IMR-90 (cell line): ENCODE measurements at regions not wholly inside any gene's neighbourhood (a gene's known extent, or its start where the extent isn't known, plus 50 kb on each side); places are given as distances from the start of the nearest gene placed in this dataset.

ENCODE experiments used
- ATAC-seq: fragments of 200-7000 bp; cut with Tn5 transposase; 2 replicates; pipeline ENCODE4 v1.9.1; 2020; ENCODE audit warnings: low read depth, mild to moderate bottlenecking, moderate library complexity
- BruUV-seq: library from RNA; stranded (reverse); fragments of 400-500 nt; replicated peaks from 2 replicates; lab custom pipeline; 2021; lab: Mats Ljungman, UMichigan
- CTCF ChIA-PET: fragments of 300-600 bp; formaldehyde crosslinking; extraction: SDS; loops from one replicate; lab custom pipeline; 2021; ENCODE audit warnings: antibody characterized with exemption; lab: Yijun Ruan, JAX
- POLR2A ChIA-PET: fragments of 300-600 bp; sonication (Branson Sonifier 250); formaldehyde crosslinking; loops from one replicate; lab custom pipeline; 2022; ENCODE audit warnings: antibody characterized with exemption; ENCODE audit not compliant: unreplicated experiment; lab: Charles Lee
- DNase-seq: peaks from one replicate; pipeline ENCODE4 v3.0.0; 2013
- H2AFZ ChIP-seq: replicated peaks from 2 replicates; pipeline ENCODE3; 2013; ENCODE audit warnings: low read length, mild to moderate bottlenecking; ENCODE audit not compliant: poor library complexity
- H2AK5ac ChIP-seq: 2 replicates; pipeline ENCODE4 v1.6.1; 2013; ENCODE audit warnings: low read depth, low read length, inconsistent platforms
- H2AK9ac ChIP-seq: replicated peaks from 2 replicates; pipeline ENCODE3; 2013; ENCODE audit warnings: mild to moderate bottlenecking, low read depth, low read length, moderate library complexity; ENCODE audit not compliant: poor library complexity
- H2BK120ac ChIP-seq: 2 replicates; pipeline ENCODE4 v1.6.1; 2013; ENCODE audit warnings: low read depth, low read length, inconsistent platforms
- H2BK15ac ChIP-seq: 3 replicates; pipeline ENCODE4 v1.6.1; 2013; ENCODE audit warnings: low read depth, low read length, inconsistent platforms
- H2BK20ac ChIP-seq: 2 replicates; pipeline ENCODE4 v1.6.1; 2013; ENCODE audit warnings: low read depth, mild to moderate bottlenecking, inconsistent platforms, low read length, moderate library complexity
- H2BK5ac ChIP-seq: 2 replicates; pipeline ENCODE4 v1.6.1; 2013; ENCODE audit warnings: mild to moderate bottlenecking, low read depth, low read length, inconsistent platforms; ENCODE audit not compliant: poor library complexity, severe bottlenecking
- H3K14ac ChIP-seq: replicated peaks from 2 replicates; pipeline ENCODE4 v1.6.1; 2013; ENCODE audit warnings: low read depth, low read length, inconsistent platforms
- H3K18ac ChIP-seq: 2 replicates; pipeline ENCODE4 v1.6.1; 2013; ENCODE audit warnings: low read depth, low read length, control low read depth
- H3K23ac ChIP-seq: 2 replicates; pipeline ENCODE4 v1.6.1; 2013; ENCODE audit warnings: low read depth, low read length, inconsistent platforms
- H3K27ac ChIP-seq: 2 replicates; pipeline ENCODE4 v1.5.1; 2013; ENCODE audit warnings: mild to moderate bottlenecking, control low read depth, low read length; ENCODE audit not compliant: insufficient read depth
- H3K27me3 ChIP-seq: 2 replicates; pipeline ENCODE4 v1.6.1; 2013; ENCODE audit warnings: low read length; ENCODE audit not compliant: control insufficient read depth, insufficient read depth
- H3K36me3 ChIP-seq: 2 replicates; pipeline ENCODE4 v1.6.1; 2013; ENCODE audit warnings: low read length, mixed read lengths; ENCODE audit not compliant: control insufficient read depth, insufficient read depth
- H3K4ac ChIP-seq: 2 replicates; pipeline ENCODE4 v1.6.1; 2013; ENCODE audit warnings: low read depth, low read length, inconsistent platforms
- H3K4me1 ChIP-seq: 2 replicates; pipeline ENCODE4 v1.6.1; 2013; ENCODE audit warnings: low read length, mixed read lengths; ENCODE audit not compliant: control insufficient read depth, insufficient read depth
- H3K4me2 ChIP-seq: 2 replicates; pipeline ENCODE4 v1.6.1; 2013; ENCODE audit warnings: low read depth, mild to moderate bottlenecking, control low read depth, low read length, moderate library complexity
- H3K4me3 ChIP-seq: 2 replicates; pipeline ENCODE4 v1.5.1; 2013; ENCODE audit warnings: low read depth, mild to moderate bottlenecking, control low read depth, low read length, moderate library complexity; ENCODE audit not compliant: insufficient read depth
- H3K56ac ChIP-seq: 2 replicates; pipeline ENCODE4 v1.6.1; 2013; ENCODE audit warnings: low read length, inconsistent platforms; ENCODE audit not compliant: insufficient read depth; ENCODE audit errors: extremely low read depth
- H3K79me1 ChIP-seq, 2 experiments: 2 replicates each; pipeline ENCODE4 v1.6.1; 2013; ENCODE audit warnings: low read length in 2 of 2, inconsistent platforms in 1 of 2, low read depth in 1 of 2
- H3K9ac ChIP-seq: 2 replicates; pipeline ENCODE4 v1.6.1; 2013; ENCODE audit warnings: low read depth, low read length, control low read depth
- H3K9me1 ChIP-seq: 2 replicates; pipeline ENCODE4 v1.6.1; 2013; ENCODE audit warnings: low read length, inconsistent platforms; ENCODE audit not compliant: insufficient read depth
- H3K9me3 ChIP-seq: 2 replicates; pipeline ENCODE4 v1.6.1; 2013; ENCODE audit warnings: low read length; ENCODE audit not compliant: control insufficient read depth, insufficient read depth
- H4K20me1 ChIP-seq: 2 replicates; pipeline ENCODE4 v1.6.1; 2013; ENCODE audit warnings: low read length, inconsistent platforms; ENCODE audit not compliant: insufficient read depth
- H4K5ac ChIP-seq: 2 replicates; pipeline ENCODE4 v1.6.1; 2013; ENCODE audit warnings: mild to moderate bottlenecking, low read depth, low read length, control low read depth
- H4K8ac ChIP-seq, 2 experiments: 2 replicates each; pipeline ENCODE4 v1.6.1; 2013; ENCODE audit warnings: low read depth in 2 of 2, low read length in 2 of 2, control low read depth in 1 of 2, inconsistent platforms in 1 of 2
- H4K91ac ChIP-seq: 2 replicates; pipeline ENCODE4 v1.6.1; 2013; ENCODE audit warnings: low read depth, low read length, inconsistent platforms; ENCODE audit not compliant: insufficient read depth
- BHLHE40 ChIP-seq: fragments of 150-350 bp; IDR thresholded peaks from 2 replicates; pipeline ENCODE4 v1.6.1; 2016; ENCODE audit warnings: mild to moderate bottlenecking, low read depth, low read length
- CEBPB ChIP-seq: IDR thresholded peaks from 2 replicates; pipeline ENCODE4 v1.6.1; 2012; ENCODE audit warnings: low read depth, low read length, improper control_type of control experiment
- CHD1 ChIP-seq: IDR thresholded peaks from 2 replicates; pipeline ENCODE4 v1.6.1; 2012; ENCODE audit warnings: low read depth, low read length, improper control_type of control experiment
- FOS ChIP-seq: fragments of 150-350 bp; IDR thresholded peaks from 2 replicates; pipeline ENCODE4 v1.6.1; 2016; ENCODE audit warnings: low read depth, low read length
- MAFK ChIP-seq: IDR thresholded peaks from 2 replicates; pipeline ENCODE4 v1.6.1; 2012; ENCODE audit warnings: low read depth, low read length, improper control_type of control experiment
- MAZ ChIP-seq: IDR thresholded peaks from 2 replicates; pipeline ENCODE4 v1.6.1; 2012; ENCODE audit warnings: low read depth, mild to moderate bottlenecking, low read length, improper control_type of control experiment, moderate library complexity, borderline replicate concordance
- MXI1 ChIP-seq: IDR thresholded peaks from 2 replicates; pipeline ENCODE4 v1.6.1; 2012; ENCODE audit warnings: low read depth, mild to moderate bottlenecking, low read length, moderate library complexity, borderline replicate concordance
- NFE2L2 ChIP-seq: fragments of 150-350 bp; IDR thresholded peaks from 2 replicates; pipeline ENCODE4 v1.6.1; 2016; ENCODE audit warnings: low read depth, mild to moderate bottlenecking, low read length
- POLR2A ChIP-seq: IDR thresholded peaks from 2 replicates; pipeline ENCODE4 v1.6.1; 2012; ENCODE audit warnings: mild to moderate bottlenecking, low read depth, low read length
- RCOR1 ChIP-seq: IDR thresholded peaks from 2 replicates; pipeline ENCODE4 v1.6.1; 2012; ENCODE audit warnings: mild to moderate bottlenecking, low read length, improper control_type of control experiment; ENCODE audit not compliant: insufficient replicate concordance
- RFX5 ChIP-seq: IDR thresholded peaks from 2 replicates; pipeline ENCODE4 v1.8.0; 2012; ENCODE audit warnings: low read depth, mild to moderate bottlenecking, low read length, moderate library complexity
- SMC3 ChIP-seq: fragments of 150-350 bp; IDR thresholded peaks from 2 replicates; pipeline ENCODE4 v1.6.1; 2016; ENCODE audit warnings: low read depth, mild to moderate bottlenecking, antibody characterized with exemption, low read length, moderate library complexity
- USF2 ChIP-seq: fragments of 150-350 bp; IDR thresholded peaks from 2 replicates; pipeline ENCODE4 v1.6.1; 2017; ENCODE audit warnings: mild to moderate bottlenecking, antibody characterized with exemption, low read length, low read depth
- WGBS, 2 experiments: methylation state at CpG; one replicate each; pipeline versions ENCODE4 v1.1.5 to v1.1.7; 2013; ENCODE audit warnings: missing lambda C conversion rate in 2 of 2; ENCODE audit not compliant: insufficient read length in 1 of 2; ENCODE audit errors: extremely low coverage in 2 of 2; 5-methylcytosine and 5-hydroxymethylcytosine counted together
- dilution Hi-C: fragments of 300-500 bp; cut with HindIII; formaldehyde crosslinking; loops from one replicate; pipeline ENCODE4 v1.14.3; 2018; ENCODE audit warnings: low sequenced_read_pairs; ENCODE audit not compliant: unreplicated experiment
- in situ Hi-C: fragments of 300-500 bp; cut with MboI; formaldehyde crosslinking; loops from 3 replicates; pipeline ENCODE4 v1.14.3; 2019; ENCODE audit warnings: low sequenced_read_pairs, inconsistent platforms, mixed read lengths
- intact Hi-C: fragments of 100-400 bp; cut with micrococcal nuclease; formaldehyde crosslinking; loops from 2 replicates; pipeline ENCODE4 v1.10.0; 2022
- TF ChIP-seq, protein P1 (sequence below): conservative IDR thresholded peaks from 2 replicates; pipeline ENCODE4 v1.5.1; 2012; ENCODE audit warnings: mild to moderate bottlenecking, low read depth, low read length, improper control_type of control experiment
- TF ChIP-seq, protein P2 (sequence below): fragments of 150-350 bp; IDR thresholded peaks from 2 replicates; pipeline ENCODE4 v1.6.1; 2016; ENCODE audit warnings: low read depth, mild to moderate bottlenecking, low read length, moderate library complexity, borderline replicate concordance

- Histone ChIP-seq H3K9ac (no peak overlapping the region), H2BK5ac (no peak overlapping the region), H3K79me1 (no peaks in the 10 kb centered on the region), H3K27me3 (peaks cover 22% of the 10 kb centered on the region), H3K23ac (no peak overlapping the region), H2AFZ (no peak overlapping the region), H3K14ac (no peak overlapping the region), H2AK5ac (no peak overlapping the region), H2BK15ac (no peak overlapping the region), H2AK9ac (no peak overlapping the region), H3K27ac (no peak overlapping the region), H4K8ac (no peak overlapping the region), H3K36me3 (no peaks in the 10 kb centered on the region), H3K4me3 (no peak overlapping the region), H4K5ac (no peak overlapping the region), H3K56ac (no peak overlapping the region), H3K4me2 (no peak overlapping the region), H3K4me1 (no peaks in the 10 kb centered on the region), H3K4ac (no peak overlapping the region), H3K18ac (no peak overlapping the region), H4K20me1 (no peaks in the 10 kb centered on the region), H3K9me3 (no peaks in the 10 kb centered on the region), H2BK120ac (no peak overlapping the region), H4K91ac (no peak overlapping the region), H2BK20ac (no peak overlapping the region), H3K9me1 (no peaks in the 10 kb centered on the region)
- dilution Hi-C loops = no loop called here
- no TSS peak for BruUV-seq
- CTCF ChIA-PET = interaction anchor here (0.6 kb wide), 1 partner anchor 73 kb away, joined by 3 read pairs; no protein-coding TSS in a partner anchor
- 76% methylated on average over 9 of the region's 14 CpGs; no CpG with 5 or more reads in 1 of the 2 experiments for WGBS, 2 experiments
- no peak for ATAC-seq
- DNase-seq = no peak
- intact Hi-C loops = no loop called here
- in situ Hi-C loops = no loop called here
- no peak for TF ChIP-seq USF2
- TF ChIP-seq SMC3 = no peak
- no peak for TF ChIP-seq BHLHE40
- TF ChIP-seq, protein P1, sequence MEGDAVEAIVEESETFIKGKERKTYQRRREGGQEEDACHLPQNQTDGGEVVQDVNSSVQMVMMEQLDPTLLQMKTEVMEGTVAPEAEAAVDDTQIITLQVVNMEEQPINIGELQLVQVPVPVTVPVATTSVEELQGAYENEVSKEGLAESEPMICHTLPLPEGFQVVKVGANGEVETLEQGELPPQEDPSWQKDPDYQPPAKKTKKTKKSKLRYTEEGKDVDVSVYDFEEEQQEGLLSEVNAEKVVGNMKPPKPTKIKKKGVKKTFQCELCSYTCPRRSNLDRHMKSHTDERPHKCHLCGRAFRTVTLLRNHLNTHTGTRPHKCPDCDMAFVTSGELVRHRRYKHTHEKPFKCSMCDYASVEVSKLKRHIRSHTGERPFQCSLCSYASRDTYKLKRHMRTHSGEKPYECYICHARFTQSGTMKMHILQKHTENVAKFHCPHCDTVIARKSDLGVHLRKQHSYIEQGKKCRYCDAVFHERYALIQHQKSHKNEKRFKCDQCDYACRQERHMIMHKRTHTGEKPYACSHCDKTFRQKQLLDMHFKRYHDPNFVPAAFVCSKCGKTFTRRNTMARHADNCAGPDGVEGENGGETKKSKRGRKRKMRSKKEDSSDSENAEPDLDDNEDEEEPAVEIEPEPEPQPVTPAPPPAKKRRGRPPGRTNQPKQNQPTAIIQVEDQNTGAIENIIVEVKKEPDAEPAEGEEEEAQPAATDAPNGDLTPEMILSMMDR = no peak
- TF ChIP-seq MAZ = no peak
- no peak for TF ChIP-seq FOS
- TF ChIP-seq MXI1 = no peak
- no peak for TF ChIP-seq NFE2L2
- TF ChIP-seq RFX5 = no peak
- TF ChIP-seq CHD1 = no peak
- TF ChIP-seq POLR2A = no peak
- TF ChIP-seq CEBPB = no peak
- no peak for TF ChIP-seq RCOR1
- TF ChIP-seq, protein P2, sequence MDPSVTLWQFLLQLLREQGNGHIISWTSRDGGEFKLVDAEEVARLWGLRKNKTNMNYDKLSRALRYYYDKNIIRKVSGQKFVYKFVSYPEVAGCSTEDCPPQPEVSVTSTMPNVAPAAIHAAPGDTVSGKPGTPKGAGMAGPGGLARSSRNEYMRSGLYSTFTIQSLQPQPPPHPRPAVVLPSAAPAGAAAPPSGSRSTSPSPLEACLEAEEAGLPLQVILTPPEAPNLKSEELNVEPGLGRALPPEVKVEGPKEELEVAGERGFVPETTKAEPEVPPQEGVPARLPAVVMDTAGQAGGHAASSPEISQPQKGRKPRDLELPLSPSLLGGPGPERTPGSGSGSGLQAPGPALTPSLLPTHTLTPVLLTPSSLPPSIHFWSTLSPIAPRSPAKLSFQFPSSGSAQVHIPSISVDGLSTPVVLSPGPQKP = no peak
- no peak for TF ChIP-seq MAFK
- POLR2A ChIA-PET = no interaction called here
Measured at GRCh38 chr2:128689971-128690370, 371.3 kb upstream of the HS6ST1 start.
